AG08396 (cell line): ENCODE measurements at regions not wholly inside any gene's neighbourhood (a gene's known extent, or its start where the extent isn't known, plus 50 kb on each side); places are given as distances from the start of the nearest gene placed in this dataset.
"Not testable (repeated sequence)": the region's sequence is repeated elsewhere in the genome, so short reads cannot be mapped to it uniquely, and the experiment has no call there.

Source experiments
- DNase-seq: peaks from one replicate; pipeline ENCODE4 v3.0.0; 2012; ENCODE audit warnings: low spot score, mixed read lengths

GRCh38 chr5:109630093-109630492, 59.6 kb upstream of the MAN2A1 start:
- no peak for DNase-seq

GRCh38 chr5:109628591-109628990, 61.1 kb upstream of the MAN2A1 start:
- no peak for DNase-seq

GRCh38 chr5:109621266-109621665, 68.5 kb upstream of the MAN2A1 start:
- DNase-seq = not testable (repeated sequence)

GRCh38 chr5:109620651-109621050, 69.1 kb upstream of the MAN2A1 start:
- no peak for DNase-seq

- DNase-seq = no peak
Observed at GRCh38 chr5:109619606-109620005, 70.1 kb upstream of the MAN2A1 start.

GRCh38 chr5:109619021-109619460, 70.7 kb upstream of the MAN2A1 start:
- DNase-seq = no peak

- DNase-seq = no peak
Observed at GRCh38 chr5:109614981-109615380, 74.7 kb upstream of the MAN2A1 start.

GRCh38 chr5:109614301-109614700, 75.4 kb upstream of the MAN2A1 start:
- no peak for DNase-seq

- DNase-seq = no peak
Observed at GRCh38 chr5:109612278-109612905, 77.3 kb upstream of the MAN2A1 start.

GRCh38 chr5:109611505-109611904, 78.2 kb upstream of the MAN2A1 start:
- DNase-seq = no peak

- no peak for DNase-seq
Observed at GRCh38 chr5:109611061-109611460, 78.7 kb upstream of the MAN2A1 start.

GRCh38 chr5:109610581-109610980, 79.1 kb upstream of the MAN2A1 start:
- no peak for DNase-seq

GRCh38 chr5:109605207-109605730, 84.5 kb upstream of the MAN2A1 start:
- no peak for DNase-seq

GRCh38 chr5:109604758-109605157, 85.0 kb upstream of the MAN2A1 start:
- DNase-seq = no peak

GRCh38 chr5:109601736-109602135, 88.0 kb upstream of the MAN2A1 start:
- no peak for DNase-seq

- DNase-seq = no peak
Observed at GRCh38 chr5:109597893-109598292, 91.8 kb upstream of the MAN2A1 start.

GRCh38 chr5:109594217-109594616, 95.5 kb upstream of the MAN2A1 start:
- no peak for DNase-seq

- no peak for DNase-seq
Observed at GRCh38 chr5:109590799-109591198, 98.9 kb upstream of the MAN2A1 start.

GRCh38 chr5:109589986-109590385, 99.7 kb upstream of the MAN2A1 start:
- DNase-seq = no peak

- no peak for DNase-seq
Observed at GRCh38 chr5:109589239-109589638, 100.5 kb upstream of the MAN2A1 start.

GRCh38 chr5:109588281-109589035, 101.3 kb upstream of the MAN2A1 start:
- DNase-seq = no peak

- no peak for DNase-seq
Observed at GRCh38 chr5:109584986-109585599, 104.6 kb upstream of the MAN2A1 start.

- DNase-seq = no peak
Observed at GRCh38 chr5:109580225-109580624, 109.5 kb upstream of the MAN2A1 start.
